Heart left ventricle (tissue), 16 donors: ENCODE measurements at regions not wholly inside any gene's neighbourhood (a gene's known extent, or its start where the extent isn't known, plus 50 kb on each side); places are given as distances from the start of the nearest gene placed in this dataset.
"Not testable (repeated sequence)": the region's sequence is repeated elsewhere in the genome, so short reads cannot be mapped to it uniquely, and the experiment has no call there.

Experiments used
- ATAC-seq, 4 donors: fragments of 200-7000 bp; cut with Tn5 transposase; one replicate each; pipeline ENCODE4 v1.9.1; 2020 to 2022; ENCODE audit warnings: moderate library complexity in 4 of 4, mild to moderate bottlenecking in 3 of 4, moderate number of reproducible peaks in 1 of 4
- DNase-seq, 5 donors: peaks; one replicate each; pipeline ENCODE4 v3.0.0-alpha.2; 2020
- H3K27ac ChIP-seq, 12 donors: fragments of 200-600 bp; sonication (generic) in 4 of 12; one replicate each; pipeline versions ENCODE4 v1.5.0 to v1.8.0; 2016 to 2022; ENCODE audit warnings: mild to moderate bottlenecking in 2 of 12
- H3K27me3 ChIP-seq, 9 donors: fragments of 200-600 bp; sonication (generic) in 2 of 9; one replicate each; pipeline versions ENCODE4 v1.5.1 to v1.8.0; 2016 to 2022; ENCODE audit warnings: mild to moderate bottlenecking in 3 of 9
- H3K36me3 ChIP-seq, 9 donors: fragments of 200-600 bp; sonication (generic) in 2 of 9; one replicate each; pipeline versions ENCODE4 v1.5.0 to v1.8.0; 2018 to 2022; ENCODE audit warnings: mild to moderate bottlenecking in 2 of 9
- H3K4me1 ChIP-seq, 12 donors: fragments of 200-600 bp; sonication (generic) in 4 of 12; one replicate each; pipeline versions ENCODE4 v1.5.0 to v1.8.0; 2016 to 2022; ENCODE audit warnings: mild to moderate bottlenecking in 3 of 12
- H3K4me3 ChIP-seq, 12 donors: fragments of 200-600 bp; sonication (generic) in 4 of 12; one replicate each; pipeline versions ENCODE4 v1.5.0 to v1.8.0; 2017 to 2022; ENCODE audit warnings: mild to moderate bottlenecking in 9 of 12, moderate library complexity in 4 of 12
- H3K9me3 ChIP-seq, 12 donors: fragments of 200-600 bp; sonication (generic) in 4 of 12; one replicate each; pipeline versions ENCODE4 v1.5.0 to v1.8.0; 2016 to 2022; ENCODE audit warnings: mild to moderate bottlenecking in 1 of 12
- CTCF ChIP-seq, 12 donors: fragments of 200-600 bp; sonication (generic) in 4 of 12; IDR thresholded peaks; one replicate each; pipeline versions ENCODE4 v1.5.0 to v1.8.0; 2018 to 2022; ENCODE audit warnings: antibody characterized with exemption in 12 of 12, mild to moderate bottlenecking in 5 of 12
- POLR2A ChIP-seq, 2 donors: fragments of 450-650 bp; IDR thresholded peaks; one replicate each; pipeline ENCODE4 v1.6.1; 2017; ENCODE audit warnings: antibody characterized with exemption in 2 of 2, mild to moderate bottlenecking in 2 of 2, moderate library complexity in 2 of 2
- WGBS, 4 donors: extraction: QIAGEN DNeasy Blood & Tissue Kit in 2 of 4; methylation state at CpG; one replicate each; pipeline versions ENCODE4 v1.1.5 to v1.1.7; 2013 to 2018; 5-methylcytosine and 5-hydroxymethylcytosine counted together
- intact Hi-C, 10 donors: fragments of 100-400 bp; cut with DNase I; formaldehyde crosslinking; loops; one replicate each; pipeline versions ENCODE4 v1.11.1 to v1.14.2; 2022
- donor health status: ischemic (EF 13 %, LVEDD 7.1; RV severe dilation, severe dysfunction).
- donor health status: healthy with polysubstance abuse.
- donor health status: DM: no; HTN: yes; CAD: no.
- donor health status: DM: no; HTN: no; CAD: no.
- donor health status: ischemic (EF 25% LVEDD 6.9; RV normal size, moderate dysfunction).
- donor health status: ischemic (EF 25% LVEDD 5.7; RV mildly dilated, moderate dysfunction).
- donor health status: healthy.
- donor health status: DM: yes; HTN: yes; CAD: no.
- donor health status: ischemic (EF 35%, LVEDD 5.7; RV mildly dilated, moderate dysfunction).
- donor health status: nonischemic (EF 11% LVEDD 7.7; RV severe dilation, severe dysfunction).
- donor health status: DM: yes; HTN: yes; CAD: no.
- donor health status: PGD.
- donor health status: ischemic (EF 29% LVEDD 5.4; RV normal size, mild dysfunction).
- donor health status: nonischemic (EF 23%, LVEDD 6.1; RV moderate dilation, normal function).

- ATAC-seq (no peak), DNase-seq (no peak)
- Histone ChIP-seq H3K4me1 (peaks cover 0 to 5% (median 0%) of the 10 kb centered on the region in 12 donors), H3K27ac (no peak overlapping the region), H3K36me3 (no peaks in the 10 kb centered on the region), H3K27me3 (peaks cover 0 to 14% (median 0%) of the 10 kb centered on the region in 9 donors), H3K4me3 (no peak overlapping the region), H3K9me3 (no peaks in the 10 kb centered on the region)
- intact Hi-C loops: no loop called here
- TF ChIP-seq CTCF (IDR thresholded peaks at IDR 0.05) (no peak), POLR2A (IDR thresholded peaks at IDR 0.05) (no peak)
These were observed 53.4 kb upstream of the SNAPC3 start for GRCh38 chr9:15369238-15369637.

DNA sequence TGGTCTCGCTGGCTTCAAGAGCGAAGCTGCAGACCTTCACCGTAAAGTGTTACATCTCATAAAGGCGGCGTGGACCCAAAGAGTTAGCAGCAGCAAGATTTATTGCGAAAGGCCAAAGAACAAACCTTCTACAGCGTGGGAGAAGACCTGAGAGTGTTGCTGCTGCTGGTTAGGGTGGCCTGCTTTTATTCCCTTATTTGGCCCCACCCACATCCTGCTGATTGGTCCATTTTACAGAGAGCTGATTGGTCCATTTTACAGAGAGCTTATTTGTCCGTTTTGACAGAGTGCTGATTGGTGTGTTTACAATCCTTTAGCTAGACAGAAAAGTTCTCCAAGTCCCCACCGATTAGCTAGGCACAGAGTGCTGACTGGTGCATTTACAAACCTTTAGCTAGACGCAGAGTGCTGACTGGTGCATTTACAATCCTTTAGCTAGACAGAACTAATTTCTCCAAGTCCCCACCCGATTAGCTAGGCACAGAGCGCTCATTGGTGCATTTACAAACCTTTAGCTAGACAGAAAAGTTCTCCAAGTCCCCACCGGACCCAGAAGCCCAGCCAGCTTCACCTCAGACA is 57.6 kb upstream of the SNAPC3 start:
- H3K9me3 ChIP-seq, ATAC-seq, intact Hi-C loops, H3K27me3 ChIP-seq, H3K4me3 ChIP-seq, DNase-seq, H3K27ac ChIP-seq, H3K4me1 ChIP-seq, H3K36me3 ChIP-seq: not testable (repeated sequence)
- WGBS, 4 donors: 81 to 94% (median 87%) methylated on average over 13 of the region's 13 CpGs

GRCh38 chr9:15361737-15362136 is 54.7 kb upstream of the TTC39B start:
- WGBS, 4 donors: 46 to 89% (median 64%) methylated on average over 2 of the region's 2 CpGs
- H3K36me3 ChIP-seq: no peaks in the 10 kb centered on the region
- H3K27me3 ChIP-seq: no peaks in the 10 kb centered on the region
- TF ChIP-seq CTCF (IDR thresholded peaks at IDR 0.05): no peak
- no peak for TF ChIP-seq POLR2A (IDR thresholded peaks at IDR 0.05)
- no peak for DNase-seq
- intact Hi-C loops: no loop called here
- no peak overlapping the region for H3K27ac ChIP-seq
- H3K9me3 ChIP-seq: no peaks in the 10 kb centered on the region
- no peak overlapping the region for H3K4me3 ChIP-seq
- no peak for ATAC-seq
- no peaks in the 10 kb centered on the region for H3K4me1 ChIP-seq

DNA sequence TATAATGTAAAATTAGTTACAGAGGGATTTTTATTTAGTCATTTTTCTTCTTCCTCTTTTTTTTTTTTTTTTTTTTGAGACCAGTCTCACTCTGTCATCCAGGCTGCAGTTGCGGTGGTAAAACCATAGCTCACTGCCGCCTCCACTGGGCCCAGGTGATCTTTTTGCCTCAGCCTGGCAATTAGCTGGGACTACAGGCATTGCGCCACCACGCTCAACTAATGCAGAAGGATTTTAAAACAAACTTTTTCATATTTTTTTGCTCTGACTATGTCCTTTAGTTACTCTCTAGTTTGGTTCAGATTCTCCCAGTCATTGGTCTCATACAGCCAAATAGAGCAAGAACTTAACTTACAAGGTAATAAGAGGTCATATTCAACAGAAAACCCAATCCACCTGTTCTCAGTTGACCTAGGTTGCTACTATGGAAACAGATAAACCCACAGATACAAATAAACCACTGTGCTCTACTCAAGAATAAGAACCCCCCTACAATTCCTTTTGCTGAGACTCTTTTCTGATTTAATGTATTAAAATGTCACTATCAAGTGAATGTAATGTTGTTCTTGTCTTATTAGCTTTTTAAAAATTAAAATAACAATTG is 50.1 kb upstream of the TTC39B start:
- Histone ChIP-seq H3K4me3 (no peak overlapping the region), H3K4me1 (no peaks in the 10 kb centered on the region), H3K27me3 (no peaks in the 10 kb centered on the region), H3K36me3 (no peaks in the 10 kb centered on the region), H3K27ac (no peak overlapping the region), H3K9me3 (no peaks in the 10 kb centered on the region)
- ATAC-seq: no peak
- DNase-seq: no peak
- WGBS, 4 donors: 71 to 81% (median 79%) methylated on average over 4 of the region's 4 CpGs
- intact Hi-C loops: no loop called here
- TF ChIP-seq CTCF (IDR thresholded peaks at IDR 0.05) (no peak), POLR2A (IDR thresholded peaks at IDR 0.05) (no peak)
